Muscle of leg (tissue), 3 donors: ENCODE measurements at regions not wholly inside any gene's neighbourhood (a gene's known extent, or its start where the extent isn't known, plus 50 kb on each side); places are given as distances from the start of the nearest gene placed in this dataset.
A peak's percentile ranks its signal among the peaks of the same experiment; 100 is the strongest.

Experiments used
- DNase-seq: peaks from one replicate; pipeline ENCODE4 v3.0.0; 2013
- H3K27ac ChIP-seq: one replicate; pipeline ENCODE4 v1.5.1; 2013; ENCODE audit warnings: mild to moderate bottlenecking, low read length, control low read depth
- H3K27me3 ChIP-seq: one replicate; pipeline ENCODE4 v1.6.1; 2013; ENCODE audit warnings: low read length; ENCODE audit not compliant: control insufficient read depth, insufficient read depth
- H3K36me3 ChIP-seq: one replicate; pipeline ENCODE4 v1.6.1; 2013; ENCODE audit warnings: low read length; ENCODE audit not compliant: control insufficient read depth, insufficient read depth
- H3K4me1 ChIP-seq: one replicate; pipeline ENCODE4 v1.6.1; 2013; ENCODE audit warnings: low read length; ENCODE audit not compliant: control insufficient read depth, insufficient read depth
- H3K4me3 ChIP-seq: one replicate; pipeline ENCODE4 v1.5.1; 2013; ENCODE audit warnings: low read length, control low read depth
- H3K9me3 ChIP-seq: replicated peaks from 2 replicates; pipeline ENCODE4 v1.6.1; 2013; ENCODE audit warnings: low read depth, low read length; ENCODE audit not compliant: control insufficient read depth
- WGBS: methylation state at CpG from one replicate; pipeline ENCODE4 v1.1.5; 2013; ENCODE audit warnings: missing lambda C conversion rate; ENCODE audit not compliant: insufficient coverage; 5-methylcytosine and 5-hydroxymethylcytosine counted together

GRCh38 chr16:49924078-49924477 is 68.2 kb upstream of the ZNF423 start:
- H3K27ac ChIP-seq = no peak overlapping the region
- peaks cover 10% of the 10 kb centered on the region for H3K4me1 ChIP-seq
- DNase-seq = no peak
- no peak overlapping the region for H3K4me3 ChIP-seq
- no peaks in the 10 kb centered on the region for H3K9me3 ChIP-seq
- no peaks in the 10 kb centered on the region for H3K36me3 ChIP-seq
- 83% methylated on average over 5 of the region's 7 CpGs for WGBS
- no peaks in the 10 kb centered on the region for H3K27me3 ChIP-seq

GRCh38 chr16:49926941-49927340 is 71.0 kb upstream of the ZNF423 start:
- no peaks in the 10 kb centered on the region for H3K27me3 ChIP-seq
- H3K9me3 ChIP-seq = no peaks in the 10 kb centered on the region
- no peaks in the 10 kb centered on the region for H3K36me3 ChIP-seq
- no peak overlapping the region for H3K4me3 ChIP-seq
- peaks cover 30% of the 10 kb centered on the region for H3K4me1 ChIP-seq
- 80% methylated on average over 1 of the region's 2 CpGs for WGBS
- no peak overlapping the region for H3K27ac ChIP-seq
- DNase-seq = no peak

- WGBS = 77% methylated on average over 8 of the region's 16 CpGs
Measured at GRCh38 chr16:49928176-49929041, 72.5 kb upstream of the ZNF423 start.

GRCh38 chr16:49929626-49930025 is 73.7 kb upstream of the ZNF423 start:
- DNase-seq = no peak
- H3K36me3 ChIP-seq = no peaks in the 10 kb centered on the region
- peaks cover 45% of the 10 kb centered on the region for H3K4me1 ChIP-seq
- H3K27me3 ChIP-seq = no peaks in the 10 kb centered on the region
- no peak overlapping the region for H3K4me3 ChIP-seq
- no peaks in the 10 kb centered on the region for H3K9me3 ChIP-seq
- H3K27ac ChIP-seq = no peak overlapping the region
- WGBS = 100% methylated on average over 1 of the region's 3 CpGs

More at GRCh38 chr16:49928176-49929041, 72.5 kb upstream of the ZNF423 start:
- Histone ChIP-seq H3K4me3 (no peak overlapping the region), H3K9me3 (no peaks in the 10 kb centered on the region), H3K27me3 (no peaks in the 10 kb centered on the region), H3K36me3 (no peaks in the 10 kb centered on the region), H3K4me1 (peaks cover 42% of the 10 kb centered on the region), H3K27ac (no peak overlapping the region)
- peak; percentile 49 for DNase-seq

GRCh38 chr16:49930841-49931240 is 74.9 kb upstream of the ZNF423 start:
- no peak for DNase-seq
- H3K36me3 ChIP-seq = no peaks in the 10 kb centered on the region
- H3K27me3 ChIP-seq = no peaks in the 10 kb centered on the region
- no peaks in the 10 kb centered on the region for H3K9me3 ChIP-seq
- H3K4me3 ChIP-seq = no peak overlapping the region
- no peak overlapping the region for H3K27ac ChIP-seq
- peaks cover 45% of the 10 kb centered on the region for H3K4me1 ChIP-seq
- WGBS = 60% methylated on average over 7 of the region's 7 CpGs

GRCh38 chr16:49931266-49931665 is 75.4 kb upstream of the ZNF423 start:
- 67% methylated on average over 2 of the region's 5 CpGs for WGBS

GRCh38 chr16:49931916-49932315 is 76.0 kb upstream of the ZNF423 start:
- Histone ChIP-seq H3K36me3 (no peaks in the 10 kb centered on the region), H3K4me3 (no peak overlapping the region), H3K27me3 (no peaks in the 10 kb centered on the region), H3K4me1 (peaks cover 45% of the 10 kb centered on the region), H3K9me3 (no peaks in the 10 kb centered on the region), H3K27ac (peak overlapping the region; percentile 79)
- WGBS = 78% methylated on average over 8 of the region's 10 CpGs
- DNase-seq = no peak

More at GRCh38 chr16:49931266-49931665, 75.4 kb upstream of the ZNF423 start:
- Histone ChIP-seq H3K4me3 (no peak overlapping the region), H3K4me1 (peaks cover 45% of the 10 kb centered on the region), H3K9me3 (no peaks in the 10 kb centered on the region), H3K27me3 (no peaks in the 10 kb centered on the region), H3K27ac (peak overlapping the region; percentile 79), H3K36me3 (no peaks in the 10 kb centered on the region)
- DNase-seq = no peak

- H3K9me3 ChIP-seq = no peaks in the 10 kb centered on the region
- H3K36me3 ChIP-seq = no peaks in the 10 kb centered on the region
- H3K4me3 ChIP-seq = no peak overlapping the region
- no peak for DNase-seq
- peaks cover 45% of the 10 kb centered on the region for H3K4me1 ChIP-seq
- H3K27ac ChIP-seq = peak overlapping the region; percentile 79
- no peaks in the 10 kb centered on the region for H3K27me3 ChIP-seq
- WGBS = 40% methylated on average over 3 of the region's 8 CpGs
Measured at GRCh38 chr16:49932434-49932833, 76.5 kb upstream of the ZNF423 start.

- DNase-seq = peak; percentile 85
- Histone ChIP-seq H3K9me3 (no peaks in the 10 kb centered on the region), H3K4me3 (no peak overlapping the region), H3K27ac (peak overlapping the region; percentile 79), H3K36me3 (no peaks in the 10 kb centered on the region), H3K27me3 (no peaks in the 10 kb centered on the region), H3K4me1 (peaks cover 45% of the 10 kb centered on the region)
- WGBS = 15% methylated on average over 2 of the region's 4 CpGs
Measured at GRCh38 chr16:49932946-49933345, 77.0 kb upstream of the ZNF423 start.

GRCh38 chr16:49936791-49937190 is 80.9 kb upstream of the ZNF423 start:
- Histone ChIP-seq H3K27me3 (peaks cover 2% of the 10 kb centered on the region), H3K4me1 (peaks cover 17% of the 10 kb centered on the region), H3K9me3 (no peaks in the 10 kb centered on the region), H3K27ac (no peak overlapping the region), H3K4me3 (no peak overlapping the region), H3K36me3 (no peaks in the 10 kb centered on the region)
- no peak for DNase-seq
- 77% methylated on average over 5 of the region's 6 CpGs for WGBS
